OCI-LY7 (cell line): ENCODE measurements at regions not wholly inside any gene's neighbourhood (a gene's known extent, or its start where the extent isn't known, plus 50 kb on each side); places are given as distances from the start of the nearest gene placed in this dataset.

Experiments
- BruUV-seq: library from RNA; stranded (reverse); fragments of 400-500 nt; replicated peaks from 2 replicates; lab custom pipeline; 2021; lab: Mats Ljungman, UMichigan
- CTCF ChIA-PET: fragments of 300-600 bp; sonication (Branson Sonifier 250); formaldehyde crosslinking; loops from one replicate; lab custom pipeline; 2022; ENCODE audit warnings: antibody characterized with exemption; ENCODE audit not compliant: unreplicated experiment; lab: Charles Lee
- POLR2A ChIA-PET: fragments of 300-600 bp; sonication (Branson Sonifier 250); formaldehyde crosslinking; loops from one replicate; lab custom pipeline; 2022; ENCODE audit warnings: antibody characterized with exemption; lab: Charles Lee
- DNase-seq: peaks from one replicate; pipeline ENCODE4 v3.0.0-alpha.2; 2015; ENCODE audit warnings: low spot score
- H2AFZ ChIP-seq: fragments of 200-600 bp; sonication (generic), shearing (Covaris generic); 2 replicates; pipeline ENCODE4 v1.6.1; 2014; ENCODE audit warnings: mild to moderate bottlenecking, antibody characterized with exemption, low read length, moderate library complexity
- H3K27ac ChIP-seq: fragments of 200-600 bp; sonication (generic); 2 replicates; pipeline ENCODE4 v1.5.1; 2014; ENCODE audit warnings: mixed run types, low read depth, mild to moderate bottlenecking, moderate library complexity, low read length, inconsistent platforms; ENCODE audit not compliant: poor library complexity, severe bottlenecking
- H3K36me3 ChIP-seq: fragments of 200-600 bp; sonication (generic); 2 replicates; pipeline ENCODE4 v1.6.1; 2014; ENCODE audit warnings: mild to moderate bottlenecking, antibody characterized with exemption, low read length, moderate library complexity, mixed read lengths; ENCODE audit not compliant: insufficient read depth
- H3K4me1 ChIP-seq: fragments of 200-600 bp; sonication (generic); 2 replicates; pipeline ENCODE4 v1.5.1; 2014; ENCODE audit warnings: mild to moderate bottlenecking, low read length; ENCODE audit not compliant: insufficient read depth, poor library complexity, severe bottlenecking
- H3K4me2 ChIP-seq: fragments of 200-600 bp; sonication (generic); 2 replicates; pipeline ENCODE4 v1.6.1; 2014; ENCODE audit warnings: mild to moderate bottlenecking, low read length
- H3K4me3 ChIP-seq: fragments of 200-600 bp; sonication (generic); 2 replicates; pipeline ENCODE4 v1.5.1; 2014; ENCODE audit warnings: mild to moderate bottlenecking, low read depth, low read length; ENCODE audit not compliant: poor library complexity, severe bottlenecking
- H3K79me2 ChIP-seq: fragments of 200-600 bp; sonication (generic); 2 replicates; pipeline ENCODE4 v1.6.1; 2016; ENCODE audit warnings: low read depth, mild to moderate bottlenecking, low read length, moderate library complexity, mixed read lengths; ENCODE audit not compliant: insufficient read depth
- H3K9me2 ChIP-seq: fragments of 200-600 bp; sonication (generic); 2 replicates; pipeline ENCODE4 v1.6.1; 2016; ENCODE audit warnings: mild to moderate bottlenecking, low read length, mixed read lengths; ENCODE audit not compliant: insufficient read depth
- H3K9me3 ChIP-seq: fragments of 200-600 bp; sonication (generic); 2 replicates; pipeline ENCODE4 v1.6.1; 2014; ENCODE audit warnings: mild to moderate bottlenecking, mixed run types, low read length, mixed read lengths
- H4K20me1 ChIP-seq: fragments of 200-600 bp; sonication (generic); 2 replicates; pipeline ENCODE4 v1.6.1; 2014; ENCODE audit warnings: mild to moderate bottlenecking, antibody characterized with exemption, low read length, moderate library complexity, mixed read lengths; ENCODE audit not compliant: insufficient read depth
- EZH2phosphoT487 ChIP-seq: fragments of 200-600 bp; sonication (generic); IDR thresholded peaks from 2 replicates; pipeline ENCODE4 v1.6.1; 2018; ENCODE audit warnings: low read depth, borderline replicate concordance, mild to moderate bottlenecking, mixed run types, antibody characterized with exemption, low read length, moderate library complexity, mixed read lengths
- intact Hi-C: fragments of 100-400 bp; cut with micrococcal nuclease; formaldehyde crosslinking; loops from one replicate; pipeline ENCODE4 v1.10.0; 2022; ENCODE audit not compliant: unreplicated experiment
- TF ChIP-seq, protein P1 (sequence below): fragments of 200-600 bp; sonication (generic); conservative IDR thresholded peaks from 2 replicates; pipeline ENCODE4 v1.5.1; 2014; ENCODE audit warnings: mild to moderate bottlenecking, antibody characterized with exemption, low read length, moderate library complexity, mixed read lengths

DNA sequence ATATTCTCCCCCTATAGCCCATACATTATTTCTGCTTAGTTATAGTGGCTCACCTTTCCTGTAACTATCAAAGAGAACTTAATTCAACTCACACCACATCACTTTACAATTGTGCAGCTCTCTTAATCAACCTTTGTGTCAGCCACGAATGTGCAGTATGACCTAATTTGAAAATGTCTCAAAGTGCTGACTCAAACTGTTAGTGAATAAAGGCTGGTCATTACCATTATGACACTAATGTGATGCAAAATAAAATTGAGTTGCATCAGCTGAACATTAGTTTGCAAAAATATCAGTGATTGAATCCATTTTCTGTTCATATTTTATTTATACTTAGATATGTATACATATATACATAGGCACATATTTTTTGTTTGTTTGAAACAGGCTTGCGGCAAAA, 251.8 kb downstream of the MEIS1 start:
- Histone ChIP-seq H2AFZ (no peak overlapping the region), H3K79me2 (no peaks in the 10 kb centered on the region), H4K20me1 (no peaks in the 10 kb centered on the region), H3K27ac (no peak overlapping the region), H3K4me3 (no peak overlapping the region), H3K4me1 (no peaks in the 10 kb centered on the region), H3K36me3 (no peaks in the 10 kb centered on the region), H3K9me2 (no peaks in the 10 kb centered on the region), H3K4me2 (no peak overlapping the region), H3K9me3 (no peaks in the 10 kb centered on the region)
- ChIA-PET CTCF (no interaction called here), POLR2A (no interaction called here)
- DNase-seq, result no peak
- TF ChIP-seq, protein P1, sequence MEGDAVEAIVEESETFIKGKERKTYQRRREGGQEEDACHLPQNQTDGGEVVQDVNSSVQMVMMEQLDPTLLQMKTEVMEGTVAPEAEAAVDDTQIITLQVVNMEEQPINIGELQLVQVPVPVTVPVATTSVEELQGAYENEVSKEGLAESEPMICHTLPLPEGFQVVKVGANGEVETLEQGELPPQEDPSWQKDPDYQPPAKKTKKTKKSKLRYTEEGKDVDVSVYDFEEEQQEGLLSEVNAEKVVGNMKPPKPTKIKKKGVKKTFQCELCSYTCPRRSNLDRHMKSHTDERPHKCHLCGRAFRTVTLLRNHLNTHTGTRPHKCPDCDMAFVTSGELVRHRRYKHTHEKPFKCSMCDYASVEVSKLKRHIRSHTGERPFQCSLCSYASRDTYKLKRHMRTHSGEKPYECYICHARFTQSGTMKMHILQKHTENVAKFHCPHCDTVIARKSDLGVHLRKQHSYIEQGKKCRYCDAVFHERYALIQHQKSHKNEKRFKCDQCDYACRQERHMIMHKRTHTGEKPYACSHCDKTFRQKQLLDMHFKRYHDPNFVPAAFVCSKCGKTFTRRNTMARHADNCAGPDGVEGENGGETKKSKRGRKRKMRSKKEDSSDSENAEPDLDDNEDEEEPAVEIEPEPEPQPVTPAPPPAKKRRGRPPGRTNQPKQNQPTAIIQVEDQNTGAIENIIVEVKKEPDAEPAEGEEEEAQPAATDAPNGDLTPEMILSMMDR, result no peak
- TF ChIP-seq EZH2phosphoT487, result no peak
- intact Hi-C loops, result no loop called here
- BruUV-seq, result no TSS peak

DNA sequence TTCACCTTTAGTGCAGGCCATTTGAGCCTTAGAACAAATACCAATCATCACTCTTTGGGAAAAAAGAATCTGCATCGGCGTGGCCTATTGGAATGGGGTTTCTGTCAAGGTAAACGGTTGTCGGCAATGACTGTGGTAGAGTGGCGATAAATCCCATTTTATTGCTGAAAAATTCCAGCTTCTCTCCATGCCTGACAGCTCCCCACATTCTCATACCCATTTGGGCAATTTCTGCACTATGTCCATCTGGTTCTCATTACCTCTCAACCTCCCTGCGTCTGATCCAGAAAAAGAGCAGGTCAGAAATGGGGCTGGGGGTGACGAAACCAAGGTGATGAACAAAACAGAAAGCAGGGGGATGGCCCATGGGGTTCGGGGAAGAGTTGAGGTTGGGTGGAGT, 254.0 kb downstream of the MEIS1 start:
- H3K4me2 ChIP-seq, result no peak overlapping the region
- H3K4me3 ChIP-seq, result no peak overlapping the region
- ChIA-PET POLR2A (interaction anchor here (1.2 kb wide), 1 partner anchor 10 kb away, joined by 4 read pairs; no protein-coding TSS in a partner anchor), CTCF (no interaction called here)
- intact Hi-C loops, result no loop called here
- no peaks in the 10 kb centered on the region for H3K4me1 ChIP-seq
- no peaks in the 10 kb centered on the region for H3K36me3 ChIP-seq
- DNase-seq, result no peak
- H3K79me2 ChIP-seq, result no peaks in the 10 kb centered on the region
- H4K20me1 ChIP-seq, result no peaks in the 10 kb centered on the region; the same call in 1 of the 2 replicates
- TF ChIP-seq EZH2phosphoT487, result no peak
- TF ChIP-seq, protein P1, result no peak
- no peak overlapping the region for H2AFZ ChIP-seq
- no peak overlapping the region for H3K27ac ChIP-seq
- BruUV-seq, result no TSS peak
- H3K9me3 ChIP-seq, result no peaks in the 10 kb centered on the region
- H3K9me2 ChIP-seq, result no peaks in the 10 kb centered on the region

DNA sequence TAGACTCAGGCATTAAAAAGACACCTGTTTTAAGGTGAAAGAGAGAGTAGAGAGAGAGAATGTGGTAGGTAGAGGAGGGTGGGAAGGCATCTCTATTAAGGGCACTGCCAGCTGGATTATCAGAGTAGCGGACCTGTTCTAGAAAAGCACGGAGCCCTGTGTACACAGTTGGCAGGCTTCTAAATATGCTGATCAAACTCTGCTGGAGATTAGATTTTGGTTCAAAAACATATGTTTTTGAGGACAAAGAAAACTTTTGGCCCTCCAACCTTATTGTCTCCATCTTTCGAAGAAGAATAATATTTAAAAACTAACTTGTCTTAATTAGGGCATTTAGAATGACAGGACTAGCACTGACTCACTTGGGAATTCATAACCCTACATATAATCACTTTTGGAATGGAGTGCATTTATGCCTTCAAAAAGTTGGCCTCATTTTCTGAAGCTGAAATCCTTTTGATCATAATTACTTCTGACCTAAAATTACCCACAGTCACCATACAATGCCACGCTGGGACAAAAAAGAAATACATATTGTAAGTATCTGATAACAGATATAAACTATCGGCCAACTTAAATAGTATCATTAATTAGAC, 254.6 kb downstream of the MEIS1 start:
- Histone ChIP-seq H3K9me3 (no peaks in the 10 kb centered on the region), H2AFZ (no peak overlapping the region), H3K36me3 (no peaks in the 10 kb centered on the region), H3K4me1 (no peaks in the 10 kb centered on the region), H3K9me2 (no peaks in the 10 kb centered on the region), H3K27ac (no peak overlapping the region), H3K4me2 (no peak overlapping the region), H4K20me1 (no peaks in the 10 kb centered on the region; the same call in 1 of the 2 replicates), H3K79me2 (no peaks in the 10 kb centered on the region), H3K4me3 (no peak overlapping the region)
- ChIA-PET POLR2A (interaction anchor here (1.2 kb wide), 1 partner anchor 10 kb away, joined by 4 read pairs; no protein-coding TSS in a partner anchor), CTCF (no interaction called here)
- TF ChIP-seq EZH2phosphoT487, result no peak
- TF ChIP-seq, protein P1, result no peak
- DNase-seq, result no peak
- BruUV-seq, result no TSS peak
- intact Hi-C loops, result no loop called here
